ACC112 (cell line): ENCODE measurements at regions not wholly inside any gene's neighbourhood (a gene's known extent, or its start where the extent isn't known, plus 50 kb on each side); places are given as distances from the start of the nearest gene placed in this dataset.
A peak's percentile ranks its signal among the peaks of the same experiment; 100 is the strongest.

Experiments used
- H2AFZ ChIP-seq: fragments of 200-600 bp; sonication (generic); one replicate; pipeline ENCODE4 v1.6.0; 2017; ENCODE audit warnings: antibody characterized with exemption, low read length; ENCODE audit not compliant: unreplicated experiment
- H3K27ac ChIP-seq: fragments of 200-600 bp; sonication (generic); 2 replicates; pipeline ENCODE4 v1.5.1; 2014; ENCODE audit warnings: low read depth, mild to moderate bottlenecking, antibody characterized with exemption, low read length, moderate library complexity
- H3K27me3 ChIP-seq: fragments of 200-600 bp; sonication (generic); 2 replicates; pipeline ENCODE4 v1.6.1; 2014; ENCODE audit warnings: mild to moderate bottlenecking, antibody characterized with exemption, low read length, moderate library complexity, mixed read lengths; ENCODE audit not compliant: insufficient read depth
- H3K36me3 ChIP-seq: fragments of 200-600 bp; sonication (generic); 2 replicates; pipeline ENCODE4 v1.6.1; 2016; ENCODE audit warnings: mild to moderate bottlenecking, antibody characterized with exemption, low read length, moderate library complexity, mixed read lengths; ENCODE audit not compliant: insufficient read depth
- H3K4me1 ChIP-seq: fragments of 200-600 bp; sonication (generic); one replicate; pipeline ENCODE4 v1.6.1; 2016; ENCODE audit warnings: low read length, mixed read lengths; ENCODE audit not compliant: insufficient read depth, unreplicated experiment, control insufficient read depth
- H3K4me3 ChIP-seq: fragments of 200-600 bp; sonication (generic); 2 replicates; pipeline ENCODE4 v1.5.1; 2014; ENCODE audit warnings: mild to moderate bottlenecking, low read depth, low read length
- H3K79me2 ChIP-seq: fragments of 200-600 bp; sonication (generic); one replicate; pipeline ENCODE4 v1.6.0; 2016; ENCODE audit warnings: low read length; ENCODE audit not compliant: control insufficient read depth, unreplicated experiment, insufficient read depth

GRCh38 chr18:28342231-28342630, 165.3 kb upstream of the CDH2 start:
- H3K4me3 ChIP-seq = no peak overlapping the region
- H3K4me1 ChIP-seq = no peaks in the 10 kb centered on the region
- H2AFZ ChIP-seq = no peak overlapping the region
- H3K27me3 ChIP-seq = no peaks in the 10 kb centered on the region
- no peaks in the 10 kb centered on the region for H3K36me3 ChIP-seq
- no peak overlapping the region for H3K27ac ChIP-seq
- no peaks in the 10 kb centered on the region for H3K79me2 ChIP-seq

- no peaks in the 10 kb centered on the region for H3K79me2 ChIP-seq
- H3K36me3 ChIP-seq = no peaks in the 10 kb centered on the region
- no peaks in the 10 kb centered on the region for H3K27me3 ChIP-seq
- H3K27ac ChIP-seq = no peak overlapping the region
- H3K4me3 ChIP-seq = no peak overlapping the region
- H2AFZ ChIP-seq = no peak overlapping the region
- no peaks in the 10 kb centered on the region for H3K4me1 ChIP-seq
Observed at GRCh38 chr18:28338316-28338715, 161.4 kb upstream of the CDH2 start.

GRCh38 chr18:28334516-28334915, 157.6 kb upstream of the CDH2 start:
- H3K4me3 ChIP-seq = no peak overlapping the region
- no peaks in the 10 kb centered on the region for H3K4me1 ChIP-seq
- no peaks in the 10 kb centered on the region for H3K27me3 ChIP-seq
- H3K36me3 ChIP-seq = no peaks in the 10 kb centered on the region
- H2AFZ ChIP-seq = no peak overlapping the region
- H3K79me2 ChIP-seq = no peaks in the 10 kb centered on the region
- H3K27ac ChIP-seq = no peak overlapping the region

- no peaks in the 10 kb centered on the region for H3K4me1 ChIP-seq
- H3K4me3 ChIP-seq = no peak overlapping the region
- no peak overlapping the region for H3K27ac ChIP-seq
- H3K79me2 ChIP-seq = no peaks in the 10 kb centered on the region
- H2AFZ ChIP-seq = no peak overlapping the region
- H3K36me3 ChIP-seq = no peaks in the 10 kb centered on the region
- H3K27me3 ChIP-seq = no peaks in the 10 kb centered on the region
Observed at GRCh38 chr18:28332071-28332470, 155.1 kb upstream of the CDH2 start.

GRCh38 chr18:28331551-28331950, 154.6 kb upstream of the CDH2 start:
- Histone ChIP-seq H3K27me3 (no peaks in the 10 kb centered on the region), H3K36me3 (no peaks in the 10 kb centered on the region), H3K4me1 (no peaks in the 10 kb centered on the region), H3K79me2 (no peaks in the 10 kb centered on the region), H2AFZ (no peak overlapping the region), H3K4me3 (no peak overlapping the region), H3K27ac (no peak overlapping the region)

GRCh38 chr18:28313602-28314001, 136.7 kb upstream of the CDH2 start:
- H3K79me2 ChIP-seq = no peaks in the 10 kb centered on the region
- no peaks in the 10 kb centered on the region for H3K36me3 ChIP-seq
- H2AFZ ChIP-seq = no peak overlapping the region
- H3K27me3 ChIP-seq = no peaks in the 10 kb centered on the region
- no peak overlapping the region for H3K4me3 ChIP-seq
- H3K27ac ChIP-seq = no peak overlapping the region
- no peaks in the 10 kb centered on the region for H3K4me1 ChIP-seq

- H2AFZ ChIP-seq = no peak overlapping the region
Observed at GRCh38 chr18:28288784-28289183, 111.9 kb upstream of the CDH2 start.

GRCh38 chr18:28287146-28287545, 110.2 kb upstream of the CDH2 start:
- H3K79me2 ChIP-seq = no peaks in the 10 kb centered on the region
- H3K27me3 ChIP-seq = no peaks in the 10 kb centered on the region
- no peak overlapping the region for H3K27ac ChIP-seq
- no peak overlapping the region for H2AFZ ChIP-seq
- no peaks in the 10 kb centered on the region for H3K4me1 ChIP-seq
- H3K36me3 ChIP-seq = no peaks in the 10 kb centered on the region
- no peak overlapping the region for H3K4me3 ChIP-seq

More at GRCh38 chr18:28288784-28289183, 111.9 kb upstream of the CDH2 start:
- Histone ChIP-seq H3K27me3 (no peaks in the 10 kb centered on the region), H3K27ac (no peak overlapping the region), H3K4me1 (no peaks in the 10 kb centered on the region), H3K79me2 (no peaks in the 10 kb centered on the region), H3K4me3 (no peak overlapping the region), H3K36me3 (no peaks in the 10 kb centered on the region)

GRCh38 chr18:28284132-28284531, 107.2 kb upstream of the CDH2 start:
- Histone ChIP-seq H3K79me2 (no peaks in the 10 kb centered on the region), H3K4me1 (no peaks in the 10 kb centered on the region), H3K27ac (peak overlapping the region; percentile 3; the same call in 1 of the 2 replicates), H3K36me3 (no peaks in the 10 kb centered on the region), H3K4me3 (no peak overlapping the region), H3K27me3 (no peaks in the 10 kb centered on the region), H2AFZ (peak overlapping the region; percentile 38)

- Histone ChIP-seq H2AFZ (no peak overlapping the region), H3K36me3 (no peaks in the 10 kb centered on the region)
Observed at GRCh38 chr18:28281400-28281799, 104.5 kb upstream of the CDH2 start.

GRCh38 chr18:28269750-28270149, 92.8 kb upstream of the CDH2 start:
- H3K27ac ChIP-seq = no peak overlapping the region
- H2AFZ ChIP-seq = no peak overlapping the region
- H3K4me1 ChIP-seq = peaks cover 12% of the 10 kb centered on the region
- H3K79me2 ChIP-seq = no peaks in the 10 kb centered on the region
- no peaks in the 10 kb centered on the region for H3K36me3 ChIP-seq
- H3K4me3 ChIP-seq = no peak overlapping the region
- H3K27me3 ChIP-seq = no peaks in the 10 kb centered on the region

More at GRCh38 chr18:28281400-28281799, 104.5 kb upstream of the CDH2 start:
- no peaks in the 10 kb centered on the region for H3K4me1 ChIP-seq
- no peak overlapping the region for H3K27ac ChIP-seq
- no peaks in the 10 kb centered on the region for H3K79me2 ChIP-seq
- H3K27me3 ChIP-seq = no peaks in the 10 kb centered on the region
- no peak overlapping the region for H3K4me3 ChIP-seq
